KBM-7 (cell line): ENCODE measurements at regions not wholly inside any gene's neighbourhood (a gene's known extent, or its start where the extent isn't known, plus 50 kb on each side); places are given as distances from the start of the nearest gene placed in this dataset.
A peak's percentile ranks its signal among the peaks of the same experiment; 100 is the strongest.
"Not testable (repeated sequence)": the region's sequence is repeated elsewhere in the genome, so short reads cannot be mapped to it uniquely, and the experiment has no call there.

Experiments
- DNase-seq: peaks from one replicate; pipeline ENCODE4 v3.0.0-alpha.2; 2015
- in situ Hi-C: fragments of 300-500 bp; cut with MboI; formaldehyde crosslinking; loops from 2 replicates; pipeline ENCODE4 v1.14.3; 2020; ENCODE audit warnings: low sequenced_read_pairs, low pct_unique_long_range_greater_than_20kb, mixed read lengths

DNA sequence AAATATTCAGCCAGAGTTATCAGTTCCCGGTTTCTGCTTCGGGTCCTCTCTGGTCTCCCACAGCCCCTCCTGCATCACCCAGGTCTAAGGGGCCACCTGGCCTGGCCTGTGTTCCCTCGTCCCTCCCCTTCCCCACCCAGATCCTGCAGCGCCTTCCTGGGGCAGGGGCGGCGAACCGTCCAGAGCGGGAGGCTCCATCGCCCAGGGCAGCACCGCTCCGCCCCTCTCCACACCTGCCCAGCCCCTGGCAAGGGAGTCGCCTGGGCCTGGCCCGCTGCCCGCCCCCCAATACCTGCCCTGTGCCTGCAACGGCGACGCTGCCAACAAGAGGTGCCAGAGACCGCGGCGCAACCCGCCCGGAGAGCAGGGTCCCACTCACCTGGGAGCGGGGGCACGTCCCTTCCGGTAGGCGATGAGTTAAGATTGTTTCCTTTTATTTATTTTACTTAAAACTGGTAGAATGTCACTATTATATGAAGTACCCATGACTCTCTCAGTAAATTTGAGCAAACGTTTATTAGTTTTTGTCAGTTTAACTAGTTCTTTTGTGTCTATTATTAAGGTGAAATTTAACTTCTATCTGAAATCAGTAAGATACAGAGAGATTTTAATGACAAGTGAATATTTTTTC, 1641.1 kb downstream of the SPATA31A7 start:
- in situ Hi-C loops, DNase-seq: not testable (repeated sequence)

DNA sequence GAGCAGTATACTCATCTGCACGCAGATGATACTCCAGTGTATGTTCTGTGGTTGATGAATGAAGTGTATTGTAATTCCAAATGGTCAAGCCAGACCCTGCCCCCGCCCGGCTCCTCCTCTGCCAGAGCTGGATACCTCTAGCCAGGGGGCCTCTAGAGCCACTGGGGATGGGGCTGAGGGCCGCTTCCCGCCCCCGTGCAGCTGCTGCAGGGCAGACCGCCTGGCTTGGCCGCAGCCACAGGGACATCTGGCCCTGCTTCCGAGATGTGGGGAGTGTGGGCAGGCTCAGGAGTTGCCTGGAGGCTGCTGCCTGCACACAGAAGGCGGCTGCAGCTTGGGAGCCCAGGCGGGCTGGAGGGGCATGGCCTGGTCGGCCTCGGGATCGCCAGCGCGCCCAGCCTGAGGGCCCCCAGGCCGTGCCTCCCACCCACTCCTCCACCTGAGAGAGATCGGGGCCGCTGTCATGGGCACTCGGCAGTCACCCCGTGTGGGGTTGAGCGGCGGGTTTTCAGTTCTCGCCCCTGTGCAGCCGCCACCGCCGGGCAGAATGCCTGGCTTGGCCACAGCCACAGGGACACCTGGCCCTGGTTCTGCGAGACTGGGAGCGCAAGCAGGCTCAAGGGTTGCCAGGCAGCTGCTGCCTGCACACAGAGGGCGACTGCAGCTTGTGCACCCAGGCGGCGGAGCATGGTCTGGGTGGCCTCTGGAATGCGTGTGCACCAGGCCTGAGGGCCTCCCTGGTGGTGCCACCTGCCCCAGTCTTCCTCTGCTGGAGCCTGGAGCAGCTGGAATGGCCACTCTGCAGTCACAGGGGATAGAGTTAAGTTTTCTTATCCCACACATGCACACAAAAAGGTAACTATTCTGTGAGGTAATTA, 1643.7 kb downstream of the SPATA31A7 start:
- in situ Hi-C loops, DNase-seq: not testable (repeated sequence)

DNA sequence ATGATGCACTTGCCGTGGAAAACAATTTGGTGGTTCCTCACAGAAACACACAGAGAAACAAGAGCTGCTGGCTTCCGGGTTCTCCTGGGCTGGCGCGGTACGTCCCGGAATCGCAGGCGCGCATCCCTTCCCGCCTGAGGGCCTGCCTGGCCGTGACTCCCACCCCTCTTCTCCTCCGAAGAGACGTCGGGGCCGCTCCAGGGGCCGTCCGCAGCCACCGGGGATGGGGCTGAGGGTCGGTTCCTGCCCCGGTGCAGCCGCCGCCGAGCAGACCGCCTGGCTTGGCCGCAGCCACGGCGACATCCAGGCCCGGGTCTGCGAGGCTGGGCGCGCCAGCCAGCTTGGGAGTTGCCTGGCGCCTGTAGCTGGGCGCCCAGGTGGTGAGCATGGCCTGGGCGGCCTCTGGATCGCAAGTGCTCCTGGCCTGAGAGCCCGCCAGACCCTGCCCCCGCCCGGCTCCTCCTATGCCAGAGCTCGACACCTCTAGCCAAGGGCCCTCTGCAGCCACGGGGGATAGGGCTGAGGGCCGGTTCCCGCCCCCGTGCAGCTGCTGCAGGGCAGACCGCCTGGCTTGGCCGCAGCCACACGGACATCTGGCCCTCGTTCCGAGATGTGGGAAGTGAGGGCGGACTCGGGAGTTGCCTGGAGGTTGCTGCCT, 1647.5 kb downstream of the SPATA31A7 start:
- peak; percentile 88 for DNase-seq
- in situ Hi-C loops = not testable (repeated sequence)

DNA sequence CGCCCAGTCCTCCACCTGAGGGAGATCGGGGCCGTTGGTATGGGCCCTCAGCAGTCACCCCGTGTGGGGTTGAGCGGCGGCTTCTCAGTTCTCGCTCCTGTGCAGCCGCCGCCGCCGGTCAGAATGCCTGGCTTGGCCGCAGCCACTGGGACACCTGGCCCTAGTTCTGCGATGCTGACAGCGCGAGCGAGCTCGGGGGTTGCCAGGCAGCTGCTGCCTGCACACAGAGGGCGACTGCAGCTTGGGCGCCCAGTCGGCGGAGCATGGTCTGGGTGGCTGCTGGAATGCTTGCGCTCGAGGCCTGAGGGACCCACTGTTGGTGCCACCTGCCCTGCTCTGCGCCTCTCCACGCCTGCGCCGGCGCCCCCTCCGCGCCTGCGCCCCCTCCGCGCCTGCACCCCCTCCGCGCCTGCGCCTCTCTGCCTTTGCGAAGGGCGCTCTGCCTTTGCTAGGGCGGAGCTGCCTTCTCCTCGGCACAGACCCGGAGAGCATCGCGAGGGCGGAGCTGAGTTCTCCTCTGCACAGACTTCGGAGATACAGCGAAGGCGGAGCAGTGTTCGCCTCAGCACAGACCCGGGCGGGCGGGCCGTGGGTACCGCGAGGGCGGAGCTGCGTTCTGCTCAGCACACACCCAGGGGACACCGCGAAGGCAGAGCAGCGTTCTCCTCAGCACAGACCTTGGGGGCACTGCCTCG, 1648.3 kb downstream of the SPATA31A7 start:
- DNase-seq = peak; percentile 97
- in situ Hi-C loops = not testable (repeated sequence)

DNA sequence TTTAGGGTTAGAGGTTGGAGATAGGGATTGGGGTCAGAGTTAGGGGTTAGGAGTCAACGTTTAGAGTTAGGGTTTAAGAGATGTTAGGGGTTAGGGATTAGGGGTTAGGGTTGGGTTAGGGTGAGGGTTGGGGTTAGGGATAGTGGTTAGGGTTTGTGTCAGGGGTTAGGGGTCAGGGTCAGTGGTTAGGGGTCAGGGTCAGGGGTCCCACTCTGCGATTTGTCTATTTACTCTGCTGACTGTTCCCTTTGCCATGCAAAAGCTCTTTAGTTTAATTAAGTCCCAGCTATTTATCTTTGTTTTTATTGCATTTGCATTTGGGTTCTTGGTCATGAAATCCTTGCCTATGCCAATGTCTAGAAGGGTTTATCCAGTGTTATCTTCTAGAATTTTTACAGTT, 1649.3 kb downstream of the SPATA31A7 start:
- in situ Hi-C loops = not testable (repeated sequence)

DNA sequence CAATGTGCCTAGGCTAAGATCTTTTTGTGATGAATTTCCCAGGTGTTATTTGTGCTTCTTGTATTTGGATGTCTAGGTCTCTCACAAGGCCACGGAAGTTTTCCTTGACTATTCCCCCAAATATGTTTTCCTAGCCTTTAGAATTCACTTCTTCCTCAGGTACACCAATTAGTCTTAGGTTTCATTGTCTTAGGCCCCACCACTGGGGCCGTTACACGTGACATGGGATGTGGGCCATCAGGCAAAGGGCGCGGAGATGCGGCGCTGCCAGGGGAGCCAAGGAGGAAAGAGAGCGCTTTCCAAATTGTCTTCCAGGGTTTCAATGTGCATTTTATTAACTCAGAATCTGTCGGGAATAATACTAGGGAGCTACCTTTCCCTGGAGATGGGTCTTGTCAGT, 1653.3 kb downstream of the SPATA31A7 start:
- in situ Hi-C loops, DNase-seq: not testable (repeated sequence)

More for the DNA sequence above, 1649.3 kb downstream of the SPATA31A7 start:
- DNase-seq = not testable (repeated sequence)

DNA sequence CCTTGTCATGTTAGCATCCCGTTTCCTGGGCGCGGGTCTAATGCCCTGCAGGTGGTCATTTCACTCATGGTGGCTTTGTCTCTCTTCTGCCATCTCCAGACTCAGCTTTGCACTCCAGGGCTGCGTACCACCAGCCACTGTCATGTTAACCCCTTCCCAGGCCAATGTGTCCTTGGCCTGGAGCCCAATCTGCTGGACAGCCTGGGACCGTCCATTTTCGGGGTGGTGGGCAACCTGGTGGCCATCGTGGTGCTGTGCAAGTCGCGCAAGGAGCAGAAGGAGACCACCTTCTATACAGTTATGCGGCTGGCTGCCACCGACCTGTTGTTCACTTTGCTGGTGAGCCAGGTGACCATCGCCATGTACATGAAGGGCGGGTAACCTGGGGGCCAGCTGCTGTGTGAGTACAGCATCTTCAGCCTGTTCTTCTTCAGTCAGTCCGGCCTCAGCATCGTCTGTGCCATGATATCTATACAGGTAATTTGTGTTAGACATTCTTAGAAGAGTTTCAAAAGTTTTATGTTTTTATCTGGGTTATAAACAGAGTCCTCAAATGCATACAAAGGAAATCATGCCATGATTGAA, 1654.0 kb downstream of the SPATA31A7 start:
- in situ Hi-C loops = not testable (repeated sequence)

DNA sequence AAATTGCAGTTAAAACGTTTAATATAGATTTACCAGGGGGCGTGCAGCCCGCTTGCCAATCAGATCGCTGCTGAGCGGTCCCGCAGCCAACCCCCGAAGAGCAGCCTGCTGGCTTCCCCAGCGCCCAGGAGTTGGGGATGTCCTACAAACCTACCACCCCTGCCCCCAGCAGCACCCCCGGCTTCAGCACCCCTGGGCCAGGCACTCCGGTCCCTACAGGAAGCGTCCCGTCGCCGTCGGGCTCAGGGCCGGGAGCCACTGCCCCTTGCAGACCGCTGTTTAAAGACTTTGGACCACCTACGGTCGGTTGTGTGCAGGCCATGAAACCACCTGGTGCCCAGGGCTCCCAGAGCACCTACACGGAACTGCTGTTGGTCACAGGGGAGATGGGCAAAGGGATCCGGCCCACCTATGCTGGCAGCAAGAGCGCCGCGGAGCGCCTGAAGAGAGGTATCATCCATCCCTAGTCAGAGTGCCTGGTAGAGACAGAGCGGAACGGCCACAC, 1654.9 kb downstream of the SPATA31A7 start:
- in situ Hi-C loops, DNase-seq: not testable (repeated sequence)

More for the DNA sequence above, 1654.0 kb downstream of the SPATA31A7 start:
- DNase-seq = not testable (repeated sequence)

DNA sequence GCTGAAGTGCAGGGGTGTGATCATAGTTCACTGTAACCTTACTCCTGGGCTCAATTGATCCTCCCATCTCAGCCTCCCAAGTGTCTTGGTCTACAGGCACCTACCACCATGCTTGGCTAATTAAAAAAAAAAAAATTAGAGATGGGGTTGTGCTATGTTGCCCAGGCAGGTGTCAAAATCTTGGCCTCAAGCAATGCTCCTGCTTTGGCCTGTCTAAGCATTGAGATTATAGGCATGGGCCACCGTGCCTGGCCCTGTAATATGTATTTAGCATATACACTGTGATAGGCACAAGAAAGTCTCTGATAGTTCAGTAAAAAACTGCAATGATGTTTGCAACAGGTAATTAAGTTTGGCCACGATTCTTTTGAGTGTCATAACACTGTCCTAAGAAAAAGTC, 1658.4 kb downstream of the SPATA31A7 start:
- in situ Hi-C loops, DNase-seq: not testable (repeated sequence)

DNA sequence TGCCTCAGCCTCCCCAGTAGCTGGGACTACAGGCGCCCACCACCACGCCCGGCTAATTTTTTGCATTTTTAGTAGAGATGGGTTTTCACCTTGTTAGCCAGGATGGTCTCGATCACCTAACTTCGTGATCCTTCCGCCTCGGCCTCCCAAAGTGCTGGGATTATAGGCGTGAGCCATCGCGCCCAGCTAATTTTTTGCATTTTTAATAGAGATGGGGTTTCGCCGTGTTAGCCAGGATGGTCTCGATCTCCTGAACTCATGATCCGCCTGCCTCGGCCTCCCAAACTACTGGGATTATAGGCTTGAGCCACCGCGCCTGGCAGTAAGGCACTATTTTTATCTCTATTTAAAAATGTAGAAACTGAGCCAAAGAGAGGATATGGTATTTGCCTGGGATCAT, 1660.2 kb downstream of the SPATA31A7 start:
- DNase-seq, in situ Hi-C loops: not testable (repeated sequence)

DNA sequence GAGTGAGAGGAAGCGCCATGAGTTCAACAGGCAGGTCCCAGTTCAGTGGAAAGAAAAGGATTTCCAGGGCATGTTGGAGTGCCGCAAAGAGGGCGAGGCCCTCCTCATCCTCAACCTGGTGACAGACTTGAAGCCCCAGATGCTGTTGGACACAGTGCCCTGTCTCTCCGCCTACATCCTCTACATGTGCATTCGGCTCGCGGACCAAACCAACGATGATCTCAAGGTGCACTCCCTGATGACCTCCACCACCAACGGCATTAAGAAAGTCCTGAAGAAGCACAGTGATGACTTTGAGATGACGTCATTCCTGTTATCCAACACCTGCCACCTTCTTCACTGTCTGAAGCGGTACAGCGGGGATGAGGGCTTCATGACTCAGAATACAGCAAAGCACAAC, 1667.4 kb downstream of the SPATA31A7 start:
- in situ Hi-C loops = not testable (repeated sequence)

DNA sequence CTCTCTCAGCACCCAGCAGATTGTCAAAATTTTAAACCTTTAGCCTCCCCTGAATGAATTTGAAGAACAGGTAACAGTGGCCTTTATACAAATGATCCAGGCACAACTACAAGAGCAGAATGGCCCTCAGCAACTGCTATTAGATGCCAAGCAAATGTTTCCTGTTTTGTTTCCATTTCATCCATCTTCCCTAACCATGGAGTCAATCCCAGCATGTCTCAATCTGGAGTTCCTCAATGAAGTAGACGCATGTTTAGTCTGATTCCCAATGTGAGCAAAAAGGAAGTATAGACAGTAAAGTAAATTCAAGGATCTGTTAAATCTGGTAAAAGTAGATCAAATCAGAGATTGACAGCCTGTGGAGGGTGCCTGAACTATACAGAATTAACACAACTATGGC, 1668.4 kb downstream of the SPATA31A7 start:
- in situ Hi-C loops, DNase-seq: not testable (repeated sequence)

More for the DNA sequence above, 1667.4 kb downstream of the SPATA31A7 start:
- not testable (repeated sequence) for DNase-seq

DNA sequence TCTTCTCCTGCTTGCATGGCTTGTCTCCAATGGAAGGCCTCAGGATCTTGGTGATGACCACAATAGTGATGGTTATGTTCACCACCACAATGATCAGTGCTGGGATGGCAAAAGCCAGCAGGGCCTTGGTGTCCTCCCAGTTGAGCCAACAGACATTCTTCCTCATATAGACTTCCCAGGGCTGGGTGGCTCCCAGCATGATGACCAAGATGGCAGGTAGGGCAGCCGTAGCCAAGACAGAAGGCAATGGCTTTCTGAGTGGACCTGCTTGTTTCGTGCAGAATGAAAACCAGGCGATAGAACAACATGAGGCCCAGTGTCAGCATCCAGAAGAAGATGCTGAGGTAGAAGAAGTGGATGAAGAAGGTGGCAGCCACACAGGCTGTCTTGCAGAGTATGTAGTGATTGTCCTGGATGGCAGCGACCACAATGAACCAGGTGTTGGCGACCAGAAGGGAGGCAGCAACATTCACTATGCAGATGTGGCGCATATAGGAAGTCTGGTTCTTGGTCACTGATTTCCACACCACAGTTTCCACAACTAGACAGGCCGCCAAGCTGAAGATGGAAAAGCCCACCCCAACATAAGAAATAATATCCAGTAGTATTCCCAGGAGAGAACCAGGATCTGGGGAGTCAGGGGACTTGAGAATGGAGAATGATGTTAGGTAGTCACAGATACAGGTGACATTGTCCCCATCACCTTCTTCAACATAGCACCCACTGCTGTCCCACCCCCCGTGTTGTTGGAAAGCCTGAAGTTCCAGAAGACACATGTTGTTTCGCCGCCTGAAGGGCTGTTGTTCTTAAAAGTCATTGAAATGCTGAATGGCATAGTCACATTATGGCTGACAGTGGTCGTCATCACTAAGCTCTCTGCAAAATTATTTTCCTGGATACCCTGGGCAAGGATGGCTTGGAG, 1671.4 kb downstream of the SPATA31A7 start:
- in situ Hi-C loops, DNase-seq: not testable (repeated sequence)

DNA sequence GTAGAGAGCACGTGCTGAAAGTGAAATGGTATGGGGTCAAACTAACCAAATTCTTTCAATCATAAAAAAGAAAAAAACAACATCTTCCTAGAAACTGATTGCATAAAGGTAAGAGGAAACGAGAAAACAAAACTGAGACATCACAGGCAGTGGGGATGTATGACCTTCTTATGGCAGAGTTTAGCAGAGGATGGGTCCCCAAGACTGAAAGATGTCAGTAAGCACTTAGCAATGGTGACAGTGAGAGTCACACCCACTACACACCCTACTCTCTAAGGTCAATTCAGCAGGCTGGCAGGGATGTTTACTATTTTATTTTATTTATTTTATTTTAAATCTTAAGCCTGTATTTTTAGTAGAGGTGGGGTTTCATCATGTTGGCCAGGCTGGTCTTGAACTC, 1672.3 kb downstream of the SPATA31A7 start:
- DNase-seq, in situ Hi-C loops: not testable (repeated sequence)

DNA sequence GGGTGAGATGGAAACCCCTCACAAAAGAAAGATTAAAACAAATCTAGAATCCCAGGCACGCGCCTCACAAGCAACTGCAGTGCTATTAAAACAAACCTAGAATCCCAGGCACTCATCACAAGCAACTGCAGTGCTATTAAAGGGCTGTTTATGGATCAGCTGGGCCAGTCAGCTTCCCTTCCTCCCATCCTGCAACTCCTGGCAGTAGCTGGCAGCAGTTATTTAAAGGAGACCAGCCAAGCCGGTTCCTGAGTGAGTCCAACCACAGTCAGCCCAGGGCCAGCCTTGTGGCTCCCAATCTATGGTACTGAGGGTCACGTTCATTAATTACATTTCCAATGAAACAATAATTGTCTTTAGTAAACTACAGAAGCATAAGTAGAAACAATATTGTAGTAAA, 1673.5 kb downstream of the SPATA31A7 start:
- in situ Hi-C loops, DNase-seq: not testable (repeated sequence)

DNA sequence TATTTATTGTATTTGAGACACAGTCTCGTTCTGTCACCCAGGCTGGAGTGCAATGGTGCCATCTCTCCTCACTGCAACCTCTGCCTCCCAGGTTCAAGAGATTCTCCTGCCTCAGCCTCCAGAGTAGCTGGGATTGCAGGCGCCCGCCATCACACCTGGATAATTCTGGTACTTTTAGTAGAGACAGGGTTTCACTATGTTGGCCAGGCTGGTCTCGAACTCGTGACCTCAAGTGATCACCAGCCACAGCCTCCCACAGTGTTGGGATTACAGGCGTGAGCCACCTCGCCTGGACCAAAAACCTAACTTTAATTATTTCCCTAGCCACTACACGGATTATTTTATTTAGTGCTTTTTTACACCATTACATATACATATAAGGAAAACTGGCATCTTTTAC, 1674.0 kb downstream of the SPATA31A7 start:
- DNase-seq, in situ Hi-C loops: not testable (repeated sequence)
